ENCODE measurements at regions not wholly inside any gene's neighbourhood (a gene's known extent, or its start where the extent isn't known, plus 50 kb on each side); places are given as distances from the start of the nearest gene placed in this dataset.

DNA sequence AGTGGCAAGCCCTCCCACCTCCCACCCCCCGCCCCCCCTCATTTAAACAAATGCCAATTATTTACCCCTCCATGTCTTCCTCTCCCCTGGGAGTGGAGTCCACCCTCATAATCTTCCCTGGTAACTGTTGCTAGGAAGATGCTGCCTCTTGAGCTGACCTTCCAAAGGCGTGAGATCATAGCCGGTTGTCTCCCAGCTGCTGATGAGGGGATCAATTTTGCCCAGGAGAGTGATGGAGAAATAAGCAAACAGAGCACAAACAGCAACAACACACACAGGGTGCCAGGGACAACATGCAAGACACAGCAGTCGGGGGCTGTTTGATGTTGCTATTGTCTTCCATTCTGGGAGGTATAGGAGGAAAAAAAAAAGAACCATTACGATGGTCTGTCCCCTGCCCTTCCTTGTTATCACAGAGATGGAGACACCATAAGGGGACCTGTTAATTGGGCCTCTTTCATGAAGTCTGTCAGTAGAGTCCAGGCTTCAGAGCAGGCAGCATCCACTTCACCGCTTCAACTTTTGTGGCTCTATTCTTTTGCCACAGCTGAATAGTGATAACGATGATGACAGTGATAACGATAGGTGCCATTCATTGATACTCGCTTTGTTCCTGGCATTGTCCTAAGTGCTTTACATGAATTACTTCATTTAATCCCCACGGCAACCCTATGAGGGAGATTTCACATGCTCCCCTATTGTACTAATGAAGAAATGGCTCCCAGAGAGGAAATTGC is 76.9 kb upstream of the RGMA start:
- TF ChIP-seq POLR2AphosphoS5 (IDR thresholded peaks at IDR 0.05) = no peak
- TF ChIP-seq, protein P1, sequence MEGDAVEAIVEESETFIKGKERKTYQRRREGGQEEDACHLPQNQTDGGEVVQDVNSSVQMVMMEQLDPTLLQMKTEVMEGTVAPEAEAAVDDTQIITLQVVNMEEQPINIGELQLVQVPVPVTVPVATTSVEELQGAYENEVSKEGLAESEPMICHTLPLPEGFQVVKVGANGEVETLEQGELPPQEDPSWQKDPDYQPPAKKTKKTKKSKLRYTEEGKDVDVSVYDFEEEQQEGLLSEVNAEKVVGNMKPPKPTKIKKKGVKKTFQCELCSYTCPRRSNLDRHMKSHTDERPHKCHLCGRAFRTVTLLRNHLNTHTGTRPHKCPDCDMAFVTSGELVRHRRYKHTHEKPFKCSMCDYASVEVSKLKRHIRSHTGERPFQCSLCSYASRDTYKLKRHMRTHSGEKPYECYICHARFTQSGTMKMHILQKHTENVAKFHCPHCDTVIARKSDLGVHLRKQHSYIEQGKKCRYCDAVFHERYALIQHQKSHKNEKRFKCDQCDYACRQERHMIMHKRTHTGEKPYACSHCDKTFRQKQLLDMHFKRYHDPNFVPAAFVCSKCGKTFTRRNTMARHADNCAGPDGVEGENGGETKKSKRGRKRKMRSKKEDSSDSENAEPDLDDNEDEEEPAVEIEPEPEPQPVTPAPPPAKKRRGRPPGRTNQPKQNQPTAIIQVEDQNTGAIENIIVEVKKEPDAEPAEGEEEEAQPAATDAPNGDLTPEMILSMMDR (IDR thresholded peaks at IDR 0.05 in 8 of 11, conservative IDR thresholded peaks at IDR 0.05 in 3 of 11) = no peak

Measured in spleen (tissue), 7 donors.